GM23338 (cell line): ENCODE measurements at regions not wholly inside any gene's neighbourhood (a gene's known extent, or its start where the extent isn't known, plus 50 kb on each side); places are given as distances from the start of the nearest gene placed in this dataset.

Source experiments
- ATAC-seq: fragments of 200-7000 bp; cut with Tn5 transposase; 3 replicates; pipeline ENCODE4 v1.9.1; 2020
- DNase-seq: peaks from one replicate; pipeline ENCODE4 v3.0.0-alpha.2; 2015; ENCODE audit warnings: low spot score
- H2AFZ ChIP-seq: fragments of 200-600 bp; sonication (generic); 2 replicates; pipeline ENCODE4 v1.8.0; 2016; ENCODE audit warnings: antibody characterized with exemption, mild to moderate bottlenecking, moderate library complexity
- H3F3A ChIP-seq: fragments of 200-600 bp; sonication (generic); replicated peaks from 2 replicates; pipeline ENCODE4 v1.8.0; 2017; ENCODE audit warnings: antibody characterized with exemption, mixed run types, low read depth
- H3K27ac ChIP-seq: fragments of 200-600 bp; sonication (generic); 2 replicates; pipeline ENCODE4 v1.6.1; 2016; ENCODE audit warnings: low read depth
- H3K27me3 ChIP-seq: fragments of 200-600 bp; sonication (generic); 2 replicates; pipeline ENCODE4 v1.8.0; 2016; ENCODE audit warnings: mild to moderate bottlenecking, mixed run types, moderate library complexity; ENCODE audit not compliant: insufficient read depth
- H3K36me3 ChIP-seq: fragments of 200-600 bp; sonication (generic); 2 replicates; pipeline ENCODE4 v1.8.0; 2016; ENCODE audit warnings: mild to moderate bottlenecking; ENCODE audit not compliant: insufficient read depth
- H3K4me1 ChIP-seq: fragments of 200-600 bp; sonication (generic); 2 replicates; pipeline ENCODE4 v1.8.0; 2016; ENCODE audit warnings: mild to moderate bottlenecking, moderate library complexity; ENCODE audit not compliant: insufficient read depth
- H3K4me2 ChIP-seq: fragments of 200-600 bp; sonication (generic); 2 replicates; pipeline ENCODE4 v1.7.1; 2017; ENCODE audit warnings: mixed run types
- H3K4me3 ChIP-seq: fragments of 200-600 bp; sonication (generic); 2 replicates; pipeline ENCODE4 v1.6.1; 2016; ENCODE audit warnings: mixed run types
- H3K79me2 ChIP-seq: fragments of 200-600 bp; sonication (generic); replicated peaks from 2 replicates; pipeline ENCODE4 v1.8.0; 2017; ENCODE audit warnings: mild to moderate bottlenecking; ENCODE audit not compliant: insufficient read depth
- H3K9me2 ChIP-seq: fragments of 200-600 bp; sonication (generic); 2 replicates; pipeline ENCODE4 v1.8.0; 2017; ENCODE audit not compliant: insufficient read depth
- H4K20me1 ChIP-seq: fragments of 200-600 bp; sonication (generic); replicated peaks from 2 replicates; pipeline ENCODE4 v1.8.0; 2017; ENCODE audit warnings: mild to moderate bottlenecking; ENCODE audit not compliant: insufficient read depth
- H3K27ac Mint-ChIP-seq: 2 replicates; pipeline ENCODE4 v1.8.0; 2020; ENCODE audit warnings: inconsistent platforms, mild to moderate bottlenecking, moderate library complexity, mixed read lengths
- H3K27me3 Mint-ChIP-seq: 3 replicates; pipeline ENCODE4 v1.8.0; 2022; ENCODE audit warnings: low read depth, mild to moderate bottlenecking, moderate library complexity, mixed read lengths, inconsistent platforms; ENCODE audit not compliant: insufficient read depth, poor library complexity
- H3K36me3 Mint-ChIP-seq: 3 replicates; pipeline ENCODE4 v1.8.0; 2021; ENCODE audit warnings: low read depth, mild to moderate bottlenecking, inconsistent platforms, moderate library complexity, mixed read lengths
- H3K4me1 Mint-ChIP-seq: 3 replicates; pipeline ENCODE4 v1.8.0; 2020; ENCODE audit warnings: mild to moderate bottlenecking, inconsistent platforms, mixed read lengths
- H3K4me3 Mint-ChIP-seq: 3 replicates; pipeline ENCODE4 v1.8.0; 2021; ENCODE audit warnings: moderate library complexity, mild to moderate bottlenecking, inconsistent platforms, mixed read lengths
- H3K9me3 Mint-ChIP-seq: 3 replicates; pipeline ENCODE4 v1.8.0; 2020; ENCODE audit warnings: moderate library complexity, mild to moderate bottlenecking, inconsistent platforms, mixed read lengths
- CREB1 ChIP-seq: fragments of 250-450 bp; sonication (Bioruptor Pico); IDR thresholded peaks from 2 replicates; pipeline ENCODE4 v1.5.0; 2020; ENCODE audit warnings: low read depth, mild to moderate bottlenecking, moderate library complexity
- EZH2 ChIP-seq: fragments of 200-600 bp; sonication (generic); IDR thresholded peaks from one replicate; pipeline ENCODE4 v1.8.0; 2017; ENCODE audit warnings: antibody characterized with exemption, mild to moderate bottlenecking, low read depth; ENCODE audit not compliant: unreplicated experiment
- JUNB ChIP-seq: IDR thresholded peaks from one replicate; pipeline ENCODE4 v1.6.1; 2016; ENCODE audit warnings: antibody characterized with exemption; ENCODE audit not compliant: unreplicated experiment
- STAT1 ChIP-seq: IDR thresholded peaks from one replicate; pipeline ENCODE4 v1.6.1; 2016; ENCODE audit warnings: antibody characterized with exemption; ENCODE audit not compliant: unreplicated experiment
- ZNF114 ChIP-seq: fragments of 250-450 bp; sonication (Bioruptor Pico); IDR thresholded peaks from 2 replicates; pipeline ENCODE4 v1.5.0; 2020; ENCODE audit warnings: mild to moderate bottlenecking, moderate library complexity
- ZNF331 ChIP-seq: fragments of 250-450 bp; sonication (Bioruptor Pico); IDR thresholded peaks from 2 replicates; pipeline ENCODE4 v1.5.0; 2020; ENCODE audit warnings: low read depth, mild to moderate bottlenecking, moderate library complexity
- TF ChIP-seq, protein P1 (sequence below): IDR thresholded peaks from 2 replicates; pipeline ENCODE4 v1.6.1; 2016; ENCODE audit warnings: antibody characterized with exemption
- TF ChIP-seq, protein P2 (sequence below), 2 experiments: fragments of 200-600 bp in 1 of 2; sonication (generic) in 1 of 2; conservative IDR thresholded peaks; 2 replicates each; pipeline versions ENCODE4 v1.5.1 to v1.6.1; 2016 to 2017; ENCODE audit warnings: antibody characterized with exemption in 2 of 2, low read depth in 2 of 2, mild to moderate bottlenecking in 2 of 2, moderate library complexity in 1 of 2

DNA sequence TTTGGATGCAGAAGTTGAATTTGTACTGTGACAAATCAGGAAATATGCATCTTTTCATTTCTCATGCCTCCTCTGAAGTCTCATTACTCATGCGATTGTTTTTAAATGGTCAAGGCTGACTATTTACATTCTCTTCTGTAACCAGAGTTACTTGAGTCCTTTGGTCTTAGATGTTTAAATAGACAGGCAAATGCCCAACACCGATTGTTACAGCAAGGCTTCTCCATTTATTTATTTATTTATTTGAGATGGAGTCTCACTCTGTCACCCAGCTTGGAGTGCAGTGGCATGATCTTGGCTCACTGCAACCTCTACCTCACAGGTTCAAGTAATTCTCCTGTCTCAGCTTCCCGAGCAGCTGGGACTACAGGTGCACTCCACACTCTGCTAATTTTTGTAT lies 72.7 kb upstream of the SLC28A3 start (continued):
- TF ChIP-seq, protein P1, sequence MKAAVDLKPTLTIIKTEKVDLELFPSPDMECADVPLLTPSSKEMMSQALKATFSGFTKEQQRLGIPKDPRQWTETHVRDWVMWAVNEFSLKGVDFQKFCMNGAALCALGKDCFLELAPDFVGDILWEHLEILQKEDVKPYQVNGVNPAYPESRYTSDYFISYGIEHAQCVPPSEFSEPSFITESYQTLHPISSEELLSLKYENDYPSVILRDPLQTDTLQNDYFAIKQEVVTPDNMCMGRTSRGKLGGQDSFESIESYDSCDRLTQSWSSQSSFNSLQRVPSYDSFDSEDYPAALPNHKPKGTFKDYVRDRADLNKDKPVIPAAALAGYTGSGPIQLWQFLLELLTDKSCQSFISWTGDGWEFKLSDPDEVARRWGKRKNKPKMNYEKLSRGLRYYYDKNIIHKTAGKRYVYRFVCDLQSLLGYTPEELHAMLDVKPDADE = no peak
- TF ChIP-seq, protein P2, sequence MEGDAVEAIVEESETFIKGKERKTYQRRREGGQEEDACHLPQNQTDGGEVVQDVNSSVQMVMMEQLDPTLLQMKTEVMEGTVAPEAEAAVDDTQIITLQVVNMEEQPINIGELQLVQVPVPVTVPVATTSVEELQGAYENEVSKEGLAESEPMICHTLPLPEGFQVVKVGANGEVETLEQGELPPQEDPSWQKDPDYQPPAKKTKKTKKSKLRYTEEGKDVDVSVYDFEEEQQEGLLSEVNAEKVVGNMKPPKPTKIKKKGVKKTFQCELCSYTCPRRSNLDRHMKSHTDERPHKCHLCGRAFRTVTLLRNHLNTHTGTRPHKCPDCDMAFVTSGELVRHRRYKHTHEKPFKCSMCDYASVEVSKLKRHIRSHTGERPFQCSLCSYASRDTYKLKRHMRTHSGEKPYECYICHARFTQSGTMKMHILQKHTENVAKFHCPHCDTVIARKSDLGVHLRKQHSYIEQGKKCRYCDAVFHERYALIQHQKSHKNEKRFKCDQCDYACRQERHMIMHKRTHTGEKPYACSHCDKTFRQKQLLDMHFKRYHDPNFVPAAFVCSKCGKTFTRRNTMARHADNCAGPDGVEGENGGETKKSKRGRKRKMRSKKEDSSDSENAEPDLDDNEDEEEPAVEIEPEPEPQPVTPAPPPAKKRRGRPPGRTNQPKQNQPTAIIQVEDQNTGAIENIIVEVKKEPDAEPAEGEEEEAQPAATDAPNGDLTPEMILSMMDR (conservative IDR thresholded peaks at IDR 0.05; ENCODE audit: low read depth in 2 of 2) = no peak
- TF ChIP-seq JUNB = no peak
- no peak for TF ChIP-seq ZNF331
- no peak for TF ChIP-seq CREB1

DNA sequence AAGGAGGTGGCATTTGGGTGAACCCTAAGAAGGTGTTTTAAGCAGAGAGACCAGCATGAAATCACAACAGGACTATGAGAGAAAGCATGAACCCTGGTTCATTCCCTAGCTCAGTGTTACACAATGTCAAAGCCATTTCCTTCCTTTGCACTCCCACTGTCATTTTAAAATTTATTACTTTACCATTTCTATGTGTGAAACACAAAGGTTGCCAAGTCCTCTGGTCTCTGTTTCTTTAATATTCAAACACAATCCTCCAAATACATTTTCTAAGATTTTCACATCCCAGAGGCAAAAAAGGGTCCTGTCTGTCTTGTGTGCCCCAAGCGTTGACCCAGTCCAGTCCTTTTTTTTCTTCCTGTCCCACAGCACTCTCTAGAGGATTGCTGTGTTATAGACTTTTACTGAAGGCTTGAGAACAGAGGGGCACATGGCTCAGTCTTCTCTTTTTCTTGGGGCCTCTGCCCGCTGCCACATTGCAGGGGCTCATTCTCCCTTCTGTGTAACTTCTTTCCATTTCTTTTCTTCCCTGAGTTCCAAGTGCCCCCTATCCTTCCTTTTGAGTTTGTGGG lies 78.6 kb upstream of the SLC28A3 start:
- H3K4me3 ChIP-seq = no peak overlapping the region
- no peaks in the 10 kb centered on the region for H3F3A ChIP-seq
- peaks cover 27% of the 10 kb centered on the region for H3K9me3 Mint-ChIP-seq
- no peaks in the 10 kb centered on the region for H3K27me3 Mint-ChIP-seq
- no peak for TF ChIP-seq EZH2
- TF ChIP-seq, protein P2 (conservative IDR thresholded peaks at IDR 0.05; ENCODE audit: low read depth in 2 of 2) = peak; percentile 54 to 63
- peaks cover 9% of the 10 kb centered on the region; the same call in 2 of the 3 replicates for H3K36me3 Mint-ChIP-seq
- no peaks in the 10 kb centered on the region for H3K79me2 ChIP-seq
- no peak overlapping the region for H3K4me3 Mint-ChIP-seq
- H3K4me1 ChIP-seq = no peaks in the 10 kb centered on the region
- no peak overlapping the region for H3K27ac ChIP-seq
- peak overlapping the region; percentile 58 for H2AFZ ChIP-seq
- H3K36me3 ChIP-seq = peaks cover 9% of the 10 kb centered on the region
- peak; percentile 57 for DNase-seq
- H3K4me1 Mint-ChIP-seq = no peaks in the 10 kb centered on the region; the same call in 2 of the 3 replicates
- no peaks in the 10 kb centered on the region for H4K20me1 ChIP-seq
- H3K27ac Mint-ChIP-seq = no peak overlapping the region
- no peaks in the 10 kb centered on the region for H3K9me2 ChIP-seq
- H3K4me2 ChIP-seq = no peak overlapping the region
- ATAC-seq = peak; percentile 93
- no peaks in the 10 kb centered on the region for H3K27me3 ChIP-seq

DNA sequence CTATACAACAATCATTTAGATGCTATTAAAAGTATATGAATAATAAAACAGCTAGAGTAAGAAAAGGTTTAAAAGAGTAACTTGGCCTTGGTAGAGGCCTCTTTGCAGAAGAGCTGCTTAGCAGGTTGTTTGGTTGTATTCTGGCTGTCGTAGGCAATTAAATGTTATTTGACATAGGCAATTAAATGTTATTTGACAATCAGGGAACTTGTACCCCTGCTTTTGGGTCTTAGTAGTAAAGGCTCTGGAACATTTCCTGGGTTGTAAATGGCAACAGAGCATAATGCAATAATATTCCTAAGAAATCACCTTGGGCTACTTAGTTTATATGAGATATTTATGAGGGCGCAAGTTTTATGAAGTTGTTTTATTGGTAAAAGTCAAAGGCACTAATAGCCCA lies 84.4 kb upstream of the SLC28A3 start:
- H3K79me2 ChIP-seq = no peaks in the 10 kb centered on the region
- H3K4me1 ChIP-seq = no peaks in the 10 kb centered on the region
- Mint-ChIP-seq H3K27me3 (no peaks in the 10 kb centered on the region), H3K4me1 (no peaks in the 10 kb centered on the region), H3K9me3 (peaks cover 29% of the 10 kb centered on the region), H3K36me3 (peaks cover 9% of the 10 kb centered on the region; the same call in 2 of the 3 replicates), H3K4me3 (no peak overlapping the region), H3K27ac (no peak overlapping the region)
- no peaks in the 10 kb centered on the region for H3K27me3 ChIP-seq
- H3K4me3 ChIP-seq = no peak overlapping the region
- no peaks in the 10 kb centered on the region for H3K9me2 ChIP-seq
- H4K20me1 ChIP-seq = no peaks in the 10 kb centered on the region
- DNase-seq (no peak), ATAC-seq (no peak)
- H3K36me3 ChIP-seq = peaks cover 9% of the 10 kb centered on the region
- H3K27ac ChIP-seq = no peak overlapping the region
- no peak overlapping the region for H3K4me2 ChIP-seq
- H3F3A ChIP-seq = no peaks in the 10 kb centered on the region
- no peak overlapping the region for H2AFZ ChIP-seq
- TF ChIP-seq CREB1 (no peak), STAT1 (no peak), ZNF114 (CRISPR knock-in tag) (no peak)
- TF ChIP-seq, protein P1 = no peak
- TF ChIP-seq, protein P2 (conservative IDR thresholded peaks at IDR 0.05; ENCODE audit: low read depth in 2 of 2) = no peak
